ENCODE measurements at regions not wholly inside any gene's neighbourhood (a gene's known extent, or its start where the extent isn't known, plus 50 kb on each side); places are given as distances from the start of the nearest gene placed in this dataset.

DNA sequence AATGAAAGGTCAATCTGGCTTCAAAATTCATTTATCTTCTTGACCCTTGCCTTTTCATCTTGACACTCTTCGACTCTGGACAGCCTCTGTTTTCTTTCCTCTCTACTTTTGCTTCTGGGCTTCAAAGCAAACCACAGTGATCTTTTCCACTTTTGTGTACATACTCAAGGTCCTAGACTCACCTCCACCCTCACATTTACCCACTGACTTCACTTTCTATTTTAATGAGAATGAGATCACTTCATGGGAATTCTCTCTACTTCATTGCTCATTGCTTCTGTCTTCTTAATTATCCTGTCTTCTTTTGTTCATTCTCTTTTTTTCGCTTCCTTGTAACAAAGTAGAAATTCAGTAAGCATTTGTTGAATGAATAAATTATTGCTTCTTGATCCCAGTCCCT lies 330.1 kb upstream of the HAND2 start:
- H3K4me1 ChIP-seq (ENCODE audit: insufficient read depth, low read length, poor library complexity, severe bottlenecking): no peaks in the 10 kb centered on the region
- H3K9ac ChIP-seq (ENCODE audit: low read depth, low read length, poor library complexity, severe bottlenecking): no peak overlapping the region
- no peaks in the 10 kb centered on the region for H3K9me3 ChIP-seq (ENCODE audit: insufficient read depth, low read depth, low read length)
- H3K9me2 ChIP-seq (replicated peaks; ENCODE audit: low read depth, low read length): no peaks in the 10 kb centered on the region
- H3K27me3 ChIP-seq (ENCODE audit: insufficient read depth, low read length, poor library complexity, severe bottlenecking): no peaks in the 10 kb centered on the region
- no peak overlapping the region for H3K4me2 ChIP-seq (ENCODE audit: low read depth, low read length, poor library complexity, severe bottlenecking)
- H3K36me3 ChIP-seq (ENCODE audit: insufficient read depth, low read length): no peaks in the 10 kb centered on the region
- H3K79me2 ChIP-seq (ENCODE audit: insufficient read depth, low read length): no peaks in the 10 kb centered on the region
- no peaks in the 10 kb centered on the region for H3F3A ChIP-seq (ENCODE audit: low read depth)
- no peak overlapping the region for H3K4me3 ChIP-seq (ENCODE audit: low read length, poor library complexity, severe bottlenecking)
- no peaks in the 10 kb centered on the region for H4K20me1 ChIP-seq (ENCODE audit: insufficient read depth, low read length, poor library complexity, severe bottlenecking)
- no peak overlapping the region for H2AFZ ChIP-seq (ENCODE audit: low read length)
- TF ChIP-seq, protein P1, sequence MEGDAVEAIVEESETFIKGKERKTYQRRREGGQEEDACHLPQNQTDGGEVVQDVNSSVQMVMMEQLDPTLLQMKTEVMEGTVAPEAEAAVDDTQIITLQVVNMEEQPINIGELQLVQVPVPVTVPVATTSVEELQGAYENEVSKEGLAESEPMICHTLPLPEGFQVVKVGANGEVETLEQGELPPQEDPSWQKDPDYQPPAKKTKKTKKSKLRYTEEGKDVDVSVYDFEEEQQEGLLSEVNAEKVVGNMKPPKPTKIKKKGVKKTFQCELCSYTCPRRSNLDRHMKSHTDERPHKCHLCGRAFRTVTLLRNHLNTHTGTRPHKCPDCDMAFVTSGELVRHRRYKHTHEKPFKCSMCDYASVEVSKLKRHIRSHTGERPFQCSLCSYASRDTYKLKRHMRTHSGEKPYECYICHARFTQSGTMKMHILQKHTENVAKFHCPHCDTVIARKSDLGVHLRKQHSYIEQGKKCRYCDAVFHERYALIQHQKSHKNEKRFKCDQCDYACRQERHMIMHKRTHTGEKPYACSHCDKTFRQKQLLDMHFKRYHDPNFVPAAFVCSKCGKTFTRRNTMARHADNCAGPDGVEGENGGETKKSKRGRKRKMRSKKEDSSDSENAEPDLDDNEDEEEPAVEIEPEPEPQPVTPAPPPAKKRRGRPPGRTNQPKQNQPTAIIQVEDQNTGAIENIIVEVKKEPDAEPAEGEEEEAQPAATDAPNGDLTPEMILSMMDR (conservative IDR thresholded peaks at IDR 0.05; ENCODE audit: low read length): no peak
- no peak for TF ChIP-seq EZH2phosphoT487 (IDR thresholded peaks at IDR 0.05; ENCODE audit: borderline replicate concordance)

DNA sequence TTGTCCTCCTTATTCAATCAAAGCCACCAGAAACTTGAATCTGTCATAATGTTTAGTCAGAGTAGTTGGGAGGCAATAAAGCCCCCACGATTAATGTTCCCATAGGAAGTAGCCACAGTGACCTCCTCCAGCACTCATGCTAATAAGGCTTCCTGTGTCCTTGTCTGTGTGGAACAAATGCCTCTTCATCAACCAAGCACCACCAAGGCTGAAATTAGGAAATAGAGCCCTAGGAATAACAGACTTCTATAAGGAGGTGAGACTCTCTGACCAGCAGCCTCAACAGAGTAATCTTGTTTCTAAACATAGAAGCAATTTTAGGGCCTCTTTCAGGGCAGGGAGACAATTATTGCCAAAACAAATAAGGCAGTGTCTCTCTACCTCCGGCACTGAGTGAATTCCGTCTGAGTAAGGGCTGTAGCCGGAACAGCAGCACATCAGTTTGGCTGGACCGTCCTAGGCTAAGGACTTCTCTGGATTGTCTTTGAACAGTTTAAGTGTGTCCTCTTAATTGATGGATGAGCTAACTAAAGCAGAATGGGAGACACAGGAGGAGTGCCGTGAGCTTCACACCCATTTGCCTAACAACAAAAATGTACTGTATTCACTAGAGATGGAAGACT lies 329.2 kb upstream of the HAND2 start:
- Histone ChIP-seq H3K79me2 (ENCODE audit: insufficient read depth, low read length) (no peaks in the 10 kb centered on the region), H3K4me2 (ENCODE audit: low read depth, low read length, poor library complexity, severe bottlenecking) (no peak overlapping the region), H3K9me2 (replicated peaks; ENCODE audit: low read depth, low read length) (no peaks in the 10 kb centered on the region), H3K4me1 (ENCODE audit: insufficient read depth, low read length, poor library complexity, severe bottlenecking) (no peaks in the 10 kb centered on the region), H3K27me3 (ENCODE audit: insufficient read depth, low read length, poor library complexity, severe bottlenecking) (no peaks in the 10 kb centered on the region), H3K36me3 (ENCODE audit: insufficient read depth, low read length) (no peaks in the 10 kb centered on the region), H3F3A (ENCODE audit: low read depth) (no peaks in the 10 kb centered on the region), H3K9me3 (ENCODE audit: insufficient read depth, low read depth, low read length) (no peaks in the 10 kb centered on the region), H4K20me1 (ENCODE audit: insufficient read depth, low read length, poor library complexity, severe bottlenecking) (no peaks in the 10 kb centered on the region), H2AFZ (ENCODE audit: low read length) (no peak overlapping the region), H3K9ac (ENCODE audit: low read depth, low read length, poor library complexity, severe bottlenecking) (no peak overlapping the region), H3K4me3 (ENCODE audit: low read length, poor library complexity, severe bottlenecking) (no peak overlapping the region)
- no peak for TF ChIP-seq EZH2phosphoT487 (IDR thresholded peaks at IDR 0.05; ENCODE audit: borderline replicate concordance)
- TF ChIP-seq, protein P1 (conservative IDR thresholded peaks at IDR 0.05; ENCODE audit: low read length): no peak

DNA sequence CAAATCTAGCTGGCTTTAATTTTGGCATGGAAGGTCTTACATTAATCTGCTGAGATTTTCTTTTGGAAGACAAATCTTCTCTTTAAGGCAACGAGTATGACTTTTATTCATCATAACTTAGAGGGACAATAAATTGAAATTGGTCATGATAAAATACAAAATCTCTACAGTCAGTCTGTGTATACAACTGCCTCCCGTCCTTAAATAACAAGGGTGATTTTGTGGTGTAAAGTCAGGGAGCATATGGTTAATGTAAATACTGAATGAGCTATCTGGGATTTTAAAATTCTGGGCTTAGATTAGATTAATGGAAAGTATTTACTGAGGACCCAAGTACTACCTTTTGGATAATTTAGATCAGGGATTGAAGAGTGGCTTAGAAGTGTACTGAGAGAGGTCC lies 328.4 kb upstream of the HAND2 start:
- no peaks in the 10 kb centered on the region for H3F3A ChIP-seq (ENCODE audit: low read depth)
- no peaks in the 10 kb centered on the region for H3K9me2 ChIP-seq (replicated peaks; ENCODE audit: low read depth, low read length)
- H3K4me3 ChIP-seq (ENCODE audit: low read length, poor library complexity, severe bottlenecking): no peak overlapping the region
- H3K36me3 ChIP-seq (ENCODE audit: insufficient read depth, low read length): no peaks in the 10 kb centered on the region
- no peaks in the 10 kb centered on the region for H3K27me3 ChIP-seq (ENCODE audit: insufficient read depth, low read length, poor library complexity, severe bottlenecking)
- no peak for TF ChIP-seq EZH2phosphoT487 (IDR thresholded peaks at IDR 0.05; ENCODE audit: borderline replicate concordance)
- TF ChIP-seq, protein P1 (conservative IDR thresholded peaks at IDR 0.05; ENCODE audit: low read length): no peak
- H3K4me1 ChIP-seq (ENCODE audit: insufficient read depth, low read length, poor library complexity, severe bottlenecking): no peaks in the 10 kb centered on the region
- H4K20me1 ChIP-seq (ENCODE audit: insufficient read depth, low read length, poor library complexity, severe bottlenecking): no peaks in the 10 kb centered on the region
- H3K79me2 ChIP-seq (ENCODE audit: insufficient read depth, low read length): no peaks in the 10 kb centered on the region
- no peaks in the 10 kb centered on the region for H3K9me3 ChIP-seq (ENCODE audit: insufficient read depth, low read depth, low read length)
- H3K4me2 ChIP-seq (ENCODE audit: low read depth, low read length, poor library complexity, severe bottlenecking): no peak overlapping the region
- no peak overlapping the region for H3K9ac ChIP-seq (ENCODE audit: low read depth, low read length, poor library complexity, severe bottlenecking)
- no peak overlapping the region for H2AFZ ChIP-seq (ENCODE audit: low read length)

Data from Loucy (cell line).